H1 (cell line): ENCODE measurements at regions not wholly inside any gene's neighbourhood (a gene's known extent, or its start where the extent isn't known, plus 50 kb on each side); places are given as distances from the start of the nearest gene placed in this dataset.

Experiments used
- CTCF ChIA-PET: fragments of 300-600 bp; sonication (Branson Sonifier 250); formaldehyde crosslinking; loops from one replicate; lab custom pipeline; 2021; ENCODE audit not compliant: partially characterized antibody; lab: Charles Lee
- POLR2A ChIA-PET: fragments of 300-600 bp; sonication (Branson Sonifier 250); formaldehyde crosslinking; loops from one replicate; lab custom pipeline; 2021; ENCODE audit warnings: inconsistent platforms; ENCODE audit not compliant: partially characterized antibody; lab: Charles Lee
- DNase-seq, 2 experiments: peaks; one replicate each; pipeline versions ENCODE4 v3.0.0 to v3.0.0-alpha.2; 2010 to 2022; ENCODE audit warnings: low spot score in 2 of 2, low read depth in 1 of 2, mixed read lengths in 1 of 2
- FAIRE-seq: peaks from 2 replicates; lab custom pipeline; 2011; peaks lifted over from hg19 to GRCh38; lab: Jason Lieb, UNC
- H2AFZ ChIP-seq: 2 replicates; pipeline ENCODE4 v1.8.1; 2012; ENCODE audit warnings: low read length, inconsistent platforms
- H2AK5ac ChIP-seq: 2 replicates; pipeline ENCODE4 v1.6.1; 2013; ENCODE audit warnings: low read depth, low read length
- H2BK120ac ChIP-seq: replicated peaks from 2 replicates; pipeline ENCODE3; 2013; ENCODE audit warnings: low read depth, low read length, inconsistent platforms
- H2BK12ac ChIP-seq: 2 replicates; pipeline ENCODE4 v1.6.1; 2013; ENCODE audit warnings: low read depth, low read length
- H2BK15ac ChIP-seq: 2 replicates; pipeline ENCODE4 v1.6.1; 2013; ENCODE audit warnings: low read length
- H2BK20ac ChIP-seq: 2 replicates; pipeline ENCODE4 v1.6.1; 2013; ENCODE audit warnings: low read length
- H2BK5ac ChIP-seq: 2 replicates; pipeline ENCODE4 v1.6.1; 2013; ENCODE audit warnings: low read depth, low read length
- H3K14ac ChIP-seq: 2 replicates; pipeline ENCODE4 v1.6.1; 2013; ENCODE audit warnings: inconsistent platforms; ENCODE audit not compliant: insufficient read length
- H3K18ac ChIP-seq: 2 replicates; pipeline ENCODE4 v1.6.1; 2013; ENCODE audit warnings: low read length; ENCODE audit errors: extremely low read depth
- H3K23ac ChIP-seq: 2 replicates; pipeline ENCODE4 v1.6.1; 2013; ENCODE audit warnings: inconsistent platforms; ENCODE audit not compliant: insufficient read length
- H3K23me2 ChIP-seq: 2 replicates; pipeline ENCODE4 v1.6.1; 2013; ENCODE audit warnings: low read depth, low read length
- H3K27ac ChIP-seq: 2 replicates; pipeline ENCODE4 v1.6.1; 2011; ENCODE audit warnings: low read depth, low read length, inconsistent platforms
- H3K27me3 ChIP-seq, 4 experiments: replicated peaks in 1 of 4; 1 replicate in 1 of 4; 2 replicates in 3 of 4; pipeline versions ENCODE4 v1.6.1 to v1.8.1; 2011 to 2013; ENCODE audit warnings: low read length in 3 of 4, mild to moderate bottlenecking in 3 of 4, inconsistent platforms in 2 of 4, mixed read lengths in 2 of 4, moderate library complexity in 1 of 4; ENCODE audit not compliant: control insufficient read depth in 3 of 4, insufficient read depth in 3 of 4; ENCODE audit errors: extremely low read depth in 1 of 4
- H3K36me3 ChIP-seq, 4 experiments: 2 replicates each; pipeline versions ENCODE4 v1.6.1 to v1.8.1; 2011 to 2013; ENCODE audit warnings: mild to moderate bottlenecking in 4 of 4, low read length in 3 of 4, moderate library complexity in 2 of 4, control low read depth in 1 of 4, inconsistent platforms in 1 of 4; ENCODE audit not compliant: insufficient read depth in 4 of 4, control insufficient read depth in 2 of 4
- H3K4ac ChIP-seq: replicated peaks from 2 replicates; pipeline ENCODE3; 2013; ENCODE audit warnings: low read length, low read depth, mixed read lengths, inconsistent platforms; ENCODE audit not compliant: insufficient read length
- H3K4me1 ChIP-seq, 4 experiments: replicated peaks in 1 of 4; 1 replicate in 1 of 4; 2 replicates in 3 of 4; pipeline versions ENCODE4 v1.6.1 to v1.8.1; 2011 to 2013; ENCODE audit warnings: low read length in 3 of 4, inconsistent platforms in 2 of 4, mixed read lengths in 1 of 4; ENCODE audit not compliant: insufficient read depth in 4 of 4, control insufficient read depth in 3 of 4
- H3K4me2 ChIP-seq, 2 experiments: 2 replicates each; pipeline versions ENCODE4 v1.6.1 to v1.8.1; 2011 to 2013; ENCODE audit warnings: low read depth in 2 of 2, low read length in 2 of 2, control low read depth in 1 of 2, inconsistent platforms in 1 of 2, mild to moderate bottlenecking in 1 of 2; ENCODE audit not compliant: insufficient read depth in 1 of 2
- H3K4me3 ChIP-seq, 4 experiments: fragments of 200-600, 300-600 bp in 1 of 4; sonication (generic), shearing (Covaris generic), sonication (Bioruptor Twin) in 1 of 4; 2 replicates each; pipeline versions ENCODE4 v1.5.1 to v1.8.1; 2011 to 2016; ENCODE audit warnings: low read length in 4 of 4, low read depth in 3 of 4, control low read depth in 2 of 4, inconsistent platforms in 2 of 4, mild to moderate bottlenecking in 2 of 4, mixed read lengths in 1 of 4, moderate library complexity in 1 of 4; ENCODE audit not compliant: insufficient read depth in 2 of 4; ENCODE audit errors: extremely low read depth in 1 of 4
- H3K56ac ChIP-seq: replicated peaks from 2 replicates; pipeline ENCODE3; 2013; ENCODE audit warnings: low read depth, mild to moderate bottlenecking, mixed read lengths, low read length, inconsistent platforms; ENCODE audit not compliant: insufficient read length
- H3K79me1 ChIP-seq: 2 replicates; pipeline ENCODE4 v1.6.1; 2013; ENCODE audit warnings: low read depth, low read length, control low read depth
- H3K79me2 ChIP-seq, 2 experiments: 2 replicates each; pipeline versions ENCODE4 v1.6.1 to v1.8.1; 2012 to 2013; ENCODE audit warnings: low read length in 2 of 2, mild to moderate bottlenecking in 2 of 2, inconsistent platforms in 1 of 2; ENCODE audit not compliant: insufficient read depth in 2 of 2, control insufficient read depth in 1 of 2
- H3K9ac ChIP-seq, 4 experiments: replicated peaks in 1 of 4; 1 replicate in 1 of 4; 2 replicates in 3 of 4; pipeline versions ENCODE4 v1.6.1 to v1.8.1; 2011 to 2013; ENCODE audit warnings: low read depth in 3 of 4, low read length in 3 of 4, control low read depth in 2 of 4, mild to moderate bottlenecking in 2 of 4, moderate library complexity in 2 of 4, inconsistent platforms in 1 of 4; ENCODE audit errors: extremely low read depth in 1 of 4
- H3K9me3 ChIP-seq, 2 experiments: 2 replicates each; pipeline versions ENCODE4 v1.6.1 to v1.8.1; 2012 to 2013; ENCODE audit warnings: mild to moderate bottlenecking in 2 of 2, moderate library complexity in 2 of 2, control low read depth in 1 of 2, inconsistent platforms in 1 of 2, low read depth in 1 of 2, low read length in 1 of 2, mixed read lengths in 1 of 2; ENCODE audit not compliant: insufficient read depth in 2 of 2
- H4K20me1 ChIP-seq, 2 experiments: replicated peaks in 1 of 2; 2 replicates each; pipeline versions ENCODE3 to v1.8.1; 2011 to 2013; ENCODE audit warnings: inconsistent platforms in 2 of 2, low read length in 2 of 2, mild to moderate bottlenecking in 1 of 2; ENCODE audit not compliant: insufficient read depth in 2 of 2, control insufficient read depth in 1 of 2
- H4K5ac ChIP-seq: 2 replicates; pipeline ENCODE4 v1.6.1; 2013; ENCODE audit warnings: low read length, low read depth, mixed read lengths, inconsistent platforms; ENCODE audit not compliant: insufficient read length
- H4K8ac ChIP-seq: 2 replicates; pipeline ENCODE4 v1.8.0; 2013; ENCODE audit warnings: mild to moderate bottlenecking, moderate library complexity, low read length, inconsistent platforms; ENCODE audit not compliant: insufficient read depth; ENCODE audit errors: extremely low read depth
- H4K91ac ChIP-seq: replicated peaks from 2 replicates; pipeline ENCODE3; 2013; ENCODE audit warnings: low read length, mixed read lengths, inconsistent platforms; ENCODE audit not compliant: insufficient read length
- KDM5A ChIP-seq: fragments of 200-600 bp; IDR thresholded peaks from 2 replicates; pipeline ENCODE4 v1.7.1; 2012; ENCODE audit warnings: mild to moderate bottlenecking, low read length, inconsistent platforms, mixed read lengths
- PHF8 ChIP-seq: fragments of 200-600 bp; sonication (generic); conservative IDR thresholded peaks from 2 replicates; pipeline ENCODE4 v1.7.1; 2012; ENCODE audit warnings: low read depth, mild to moderate bottlenecking, inconsistent platforms, low read length, moderate library complexity
- RAD21 ChIP-seq, 2 experiments: IDR thresholded peaks in 1 of 2; conservative IDR thresholded peaks in 1 of 2; 2 replicates each; pipeline ENCODE4 v1.6.1; 2011; ENCODE audit warnings: low read depth in 2 of 2, low read length in 2 of 2, improper control_type of control experiment in 1 of 2, inconsistent platforms in 1 of 2, mild to moderate bottlenecking in 1 of 2, moderate library complexity in 1 of 2
- SIRT6 ChIP-seq: IDR thresholded peaks from one replicate; pipeline ENCODE4 v1.7.1; 2012; ENCODE audit warnings: low read length, inconsistent platforms
- SP2 ChIP-seq: IDR thresholded peaks from 2 replicates; pipeline ENCODE4 v1.6.1; 2012; ENCODE audit warnings: mild to moderate bottlenecking, low read length, inconsistent platforms
- WGBS, 2 experiments: shearing (Covaris generic) in 1 of 2; methylation state at CpG; one replicate each; pipeline versions ENCODE4 v1.1.6 to v1.1.7; 2013 to 2015; ENCODE audit warnings: low lambda C conversion rate in 2 of 2, mixed read lengths in 2 of 2, inconsistent platforms in 1 of 2, low coverage in 1 of 2, missing lambda C conversion rate in 1 of 2; ENCODE audit not compliant: insufficient replicate concordance in 2 of 2, insufficient coverage in 1 of 2, insufficient read length in 1 of 2; ENCODE audit errors: extremely low coverage in 1 of 2, missing lambda C conversion rate in 1 of 2; 5-methylcytosine and 5-hydroxymethylcytosine counted together
- TF ChIP-seq, protein P1 (sequence below): IDR thresholded peaks from 2 replicates; pipeline ENCODE4 v1.6.1; 2012; ENCODE audit warnings: low read length, inconsistent platforms

DNA sequence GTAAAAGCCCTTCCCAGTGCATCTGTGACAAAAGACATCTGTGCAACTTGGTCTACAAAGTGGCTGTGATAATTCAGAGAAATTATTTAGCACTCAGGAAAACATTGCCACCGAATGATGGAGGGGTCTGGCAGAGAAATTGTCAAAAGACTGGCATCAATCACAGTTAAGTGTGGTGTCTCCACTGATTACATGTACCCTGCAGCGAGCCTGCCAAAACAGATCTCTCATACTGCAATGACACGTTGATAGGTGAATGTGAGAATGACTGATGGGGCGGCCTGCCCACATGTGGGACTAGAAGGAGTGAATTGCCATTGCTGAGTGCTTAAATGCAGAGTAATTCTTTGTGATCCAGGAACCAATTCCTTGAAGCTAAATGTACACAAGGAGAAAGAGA is 136.4 kb upstream of the PCSK5 start:
- H3K4me3 ChIP-seq: no peak overlapping the region
- no peak overlapping the region for H3K27ac ChIP-seq
- no peaks in the 10 kb centered on the region for H4K20me1 ChIP-seq
- ChIA-PET POLR2A (interaction anchor here (0.7 kb wide), 1 partner anchor 725 kb away, joined by 3 read pairs; no protein-coding TSS in a partner anchor), CTCF (interaction anchor here (1.2 kb wide), 1 partner anchor 12 kb away, joined by 4 read pairs; no protein-coding TSS in a partner anchor)
- 94% methylated on average over 4 of the region's 4 CpGs; no CpG with 5 or more reads in 1 of the 2 experiments for WGBS, 2 experiments
- H3K4ac ChIP-seq: no peak overlapping the region
- no peak for DNase-seq
- no peak overlapping the region for H2AK5ac ChIP-seq
- TF ChIP-seq SP2: no peak
- no peak for TF ChIP-seq SIRT6
- no peak for TF ChIP-seq PHF8
- TF ChIP-seq KDM5A: no peak
- TF ChIP-seq, protein P1, sequence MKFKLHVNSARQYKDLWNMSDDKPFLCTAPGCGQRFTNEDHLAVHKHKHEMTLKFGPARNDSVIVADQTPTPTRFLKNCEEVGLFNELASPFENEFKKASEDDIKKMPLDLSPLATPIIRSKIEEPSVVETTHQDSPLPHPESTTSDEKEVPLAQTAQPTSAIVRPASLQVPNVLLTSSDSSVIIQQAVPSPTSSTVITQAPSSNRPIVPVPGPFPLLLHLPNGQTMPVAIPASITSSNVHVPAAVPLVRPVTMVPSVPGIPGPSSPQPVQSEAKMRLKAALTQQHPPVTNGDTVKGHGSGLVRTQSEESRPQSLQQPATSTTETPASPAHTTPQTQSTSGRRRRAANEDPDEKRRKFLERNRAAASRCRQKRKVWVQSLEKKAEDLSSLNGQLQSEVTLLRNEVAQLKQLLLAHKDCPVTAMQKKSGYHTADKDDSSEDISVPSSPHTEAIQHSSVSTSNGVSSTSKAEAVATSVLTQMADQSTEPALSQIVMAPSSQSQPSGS: no peak
- TF ChIP-seq RAD21 (IDR thresholded peaks at IDR 0.05 in 1 of 2, conservative IDR thresholded peaks at IDR 0.05 in 1 of 2; ENCODE audit: low read depth in 2 of 2, low read length in 2 of 2): no peak
- FAIRE-seq: no peak
- H3K9me3 ChIP-seq: 0 out of 4 replicates have a peak, but pooled peaks cover 0 to 5% of the 10 kb centered on the region in 2 experiments
- H3K56ac ChIP-seq: no peak overlapping the region
- H2BK20ac ChIP-seq: no peak overlapping the region
- no peaks in the 10 kb centered on the region for H3K36me3 ChIP-seq
- no peak overlapping the region for H4K91ac ChIP-seq
- no peak overlapping the region for H2AFZ ChIP-seq
- no peak overlapping the region for H4K8ac ChIP-seq
- no peak overlapping the region for H2BK15ac ChIP-seq
- H3K18ac ChIP-seq: no peak overlapping the region
- no peaks in the 10 kb centered on the region for H3K4me1 ChIP-seq
- no peaks in the 10 kb centered on the region for H3K79me2 ChIP-seq
- no peaks in the 10 kb centered on the region for H3K23me2 ChIP-seq
- no peak overlapping the region for H4K5ac ChIP-seq
- no peaks in the 10 kb centered on the region for H3K27me3 ChIP-seq
- H3K9ac ChIP-seq: no peak overlapping the region
- no peaks in the 10 kb centered on the region for H3K79me1 ChIP-seq
- no peak overlapping the region for H2BK120ac ChIP-seq
- no peak overlapping the region for H3K4me2 ChIP-seq
- no peak overlapping the region for H3K23ac ChIP-seq
- no peak overlapping the region for H2BK5ac ChIP-seq
- no peak overlapping the region for H3K14ac ChIP-seq
- H2BK12ac ChIP-seq: no peak overlapping the region
